Parathyroid adenoma (tissue), 2 donors: ENCODE measurements at regions not wholly inside any gene's neighbourhood (a gene's known extent, or its start where the extent isn't known, plus 50 kb on each side); places are given as distances from the start of the nearest gene placed in this dataset.
A peak's percentile ranks its signal among the peaks of the same experiment; 100 is the strongest.

Experiments used
- H2AFZ ChIP-seq: fragments of 300-600 bp; sonication (generic); one replicate; pipeline ENCODE4 v1.7.0; 2017; ENCODE audit warnings: antibody characterized with exemption, mild to moderate bottlenecking
- H3K27ac ChIP-seq: fragments of 300-600 bp; sonication (generic); one replicate; pipeline ENCODE4 v1.7.0; 2017
- H3K27me3 ChIP-seq: fragments of 300-600 bp; sonication (generic); one replicate; pipeline ENCODE4 v1.7.0; 2017; ENCODE audit warnings: low read length; ENCODE audit not compliant: control insufficient read depth, insufficient read depth
- H3K36me3 ChIP-seq: fragments of 300-600 bp; sonication (generic); one replicate; pipeline ENCODE4 v1.7.0; 2017; ENCODE audit warnings: low read length; ENCODE audit not compliant: control insufficient read depth, insufficient read depth
- H3K4me1 ChIP-seq: fragments of 300-600 bp; sonication (generic); one replicate; pipeline ENCODE4 v1.7.0; 2017; ENCODE audit warnings: control low read depth
- H3K4me2 ChIP-seq: fragments of 300-600 bp; sonication (generic); one replicate; pipeline ENCODE4 v1.7.0; 2017; ENCODE audit warnings: low read length
- H3K4me3 ChIP-seq: fragments of 300-600 bp; sonication (generic); one replicate; pipeline ENCODE4 v1.7.0; 2017; ENCODE audit warnings: low read depth, low read length
- H3K79me2 ChIP-seq: fragments of 300-600 bp; sonication (generic); one replicate; pipeline ENCODE4 v1.7.0; 2017; ENCODE audit warnings: control low read depth
- H3K9ac ChIP-seq: fragments of 300-600 bp; sonication (generic); one replicate; pipeline ENCODE4 v1.7.0; 2017; ENCODE audit warnings: mild to moderate bottlenecking
- H3K9me3 ChIP-seq: fragments of 300-600 bp; sonication (generic); one replicate; pipeline ENCODE4 v1.7.0; 2017; ENCODE audit warnings: low read length; ENCODE audit not compliant: control insufficient read depth
- TF ChIP-seq, protein P1 (sequence below): fragments of 300-600 bp; sonication (generic); IDR thresholded peaks from one replicate; pipeline ENCODE4 v1.7.0; 2017; ENCODE audit warnings: antibody characterized with exemption, mild to moderate bottlenecking
- donor health status: primary hyperparathyroidism.

- peaks cover 32% of the 10 kb centered on the region for H3K4me1 ChIP-seq
- H3K4me3 ChIP-seq: no peak overlapping the region
- H3K27ac ChIP-seq: peak overlapping the region; percentile 62
- peak overlapping the region; percentile 71 for H2AFZ ChIP-seq
- H3K27me3 ChIP-seq: no peaks in the 10 kb centered on the region
- H3K9me3 ChIP-seq: no peaks in the 10 kb centered on the region
- H3K36me3 ChIP-seq: no peaks in the 10 kb centered on the region
- no peaks in the 10 kb centered on the region for H3K79me2 ChIP-seq
- no peak overlapping the region for H3K4me2 ChIP-seq
- no peak overlapping the region for H3K9ac ChIP-seq
- TF ChIP-seq, protein P1, sequence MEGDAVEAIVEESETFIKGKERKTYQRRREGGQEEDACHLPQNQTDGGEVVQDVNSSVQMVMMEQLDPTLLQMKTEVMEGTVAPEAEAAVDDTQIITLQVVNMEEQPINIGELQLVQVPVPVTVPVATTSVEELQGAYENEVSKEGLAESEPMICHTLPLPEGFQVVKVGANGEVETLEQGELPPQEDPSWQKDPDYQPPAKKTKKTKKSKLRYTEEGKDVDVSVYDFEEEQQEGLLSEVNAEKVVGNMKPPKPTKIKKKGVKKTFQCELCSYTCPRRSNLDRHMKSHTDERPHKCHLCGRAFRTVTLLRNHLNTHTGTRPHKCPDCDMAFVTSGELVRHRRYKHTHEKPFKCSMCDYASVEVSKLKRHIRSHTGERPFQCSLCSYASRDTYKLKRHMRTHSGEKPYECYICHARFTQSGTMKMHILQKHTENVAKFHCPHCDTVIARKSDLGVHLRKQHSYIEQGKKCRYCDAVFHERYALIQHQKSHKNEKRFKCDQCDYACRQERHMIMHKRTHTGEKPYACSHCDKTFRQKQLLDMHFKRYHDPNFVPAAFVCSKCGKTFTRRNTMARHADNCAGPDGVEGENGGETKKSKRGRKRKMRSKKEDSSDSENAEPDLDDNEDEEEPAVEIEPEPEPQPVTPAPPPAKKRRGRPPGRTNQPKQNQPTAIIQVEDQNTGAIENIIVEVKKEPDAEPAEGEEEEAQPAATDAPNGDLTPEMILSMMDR: no peak
Measured at GRCh38 chr6:139888681-139889122, 514.3 kb upstream of the CITED2 start.

DNA sequence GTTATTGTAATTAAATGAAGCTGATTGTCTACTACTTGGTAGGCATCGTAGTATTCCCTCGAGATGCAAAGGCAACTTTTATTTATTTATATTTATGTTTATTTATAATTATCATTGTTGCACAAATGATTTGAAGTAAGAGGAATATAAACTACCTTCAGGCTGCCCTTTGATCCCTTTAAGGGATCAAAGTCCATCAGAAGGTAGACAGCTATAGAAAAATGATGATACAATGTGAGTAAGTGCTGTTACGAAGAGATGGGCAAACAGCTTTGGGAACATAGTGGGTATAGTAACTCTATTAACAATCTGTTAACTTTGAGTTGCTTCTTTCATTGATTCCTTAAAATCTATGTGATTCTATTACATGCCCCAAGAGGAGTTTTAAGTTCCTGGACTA lies 512.8 kb upstream of the CITED2 start:
- Histone ChIP-seq H3K4me1 (peaks cover 46% of the 10 kb centered on the region), H3K27ac (peak overlapping the region; percentile 62), H3K4me3 (no peak overlapping the region), H3K9ac (no peak overlapping the region), H3K27me3 (no peaks in the 10 kb centered on the region), H3K9me3 (no peaks in the 10 kb centered on the region), H3K79me2 (no peaks in the 10 kb centered on the region), H3K36me3 (no peaks in the 10 kb centered on the region), H3K4me2 (no peak overlapping the region), H2AFZ (peak overlapping the region; percentile 71)
- TF ChIP-seq, protein P1: no peak

DNA sequence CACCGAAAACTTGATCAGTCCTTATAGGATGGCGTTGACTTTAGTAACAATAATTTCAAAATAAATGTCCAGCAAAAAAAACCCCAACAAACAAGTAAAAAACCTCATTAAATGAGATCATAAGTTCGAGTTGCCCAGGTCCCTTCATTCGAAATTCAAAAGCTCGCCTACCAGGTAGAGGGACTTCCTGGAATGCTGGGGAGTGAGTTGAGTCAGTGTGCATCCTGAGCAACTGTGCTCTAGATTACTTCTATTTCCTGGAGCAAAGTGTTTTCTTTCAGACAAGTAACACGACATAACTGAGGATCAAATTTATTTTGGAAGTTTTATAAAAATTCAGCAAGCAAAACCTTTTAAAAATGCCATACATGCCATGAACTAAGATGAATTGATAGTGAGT lies 511.9 kb upstream of the CITED2 start:
- H3K4me2 ChIP-seq: no peak overlapping the region
- H3K4me3 ChIP-seq: no peak overlapping the region
- no peaks in the 10 kb centered on the region for H3K79me2 ChIP-seq
- no peak overlapping the region for H3K27ac ChIP-seq
- no peak overlapping the region for H2AFZ ChIP-seq
- H3K9ac ChIP-seq: no peak overlapping the region
- no peaks in the 10 kb centered on the region for H3K9me3 ChIP-seq
- TF ChIP-seq, protein P1: no peak
- H3K4me1 ChIP-seq: peaks cover 50% of the 10 kb centered on the region
- no peaks in the 10 kb centered on the region for H3K36me3 ChIP-seq
- H3K27me3 ChIP-seq: no peaks in the 10 kb centered on the region

- TF ChIP-seq, protein P1: no peak
- H3K27me3 ChIP-seq: no peaks in the 10 kb centered on the region
- H3K9ac ChIP-seq: no peak overlapping the region
- no peaks in the 10 kb centered on the region for H3K36me3 ChIP-seq
- peak overlapping the region; percentile 12 for H2AFZ ChIP-seq
- peaks cover 55% of the 10 kb centered on the region for H3K4me1 ChIP-seq
- H3K9me3 ChIP-seq: no peaks in the 10 kb centered on the region
- H3K4me3 ChIP-seq: no peak overlapping the region
- H3K79me2 ChIP-seq: no peaks in the 10 kb centered on the region
- H3K4me2 ChIP-seq: no peak overlapping the region
- no peak overlapping the region for H3K27ac ChIP-seq
Measured at GRCh38 chr6:139885909-139886308, 511.5 kb upstream of the CITED2 start.

DNA sequence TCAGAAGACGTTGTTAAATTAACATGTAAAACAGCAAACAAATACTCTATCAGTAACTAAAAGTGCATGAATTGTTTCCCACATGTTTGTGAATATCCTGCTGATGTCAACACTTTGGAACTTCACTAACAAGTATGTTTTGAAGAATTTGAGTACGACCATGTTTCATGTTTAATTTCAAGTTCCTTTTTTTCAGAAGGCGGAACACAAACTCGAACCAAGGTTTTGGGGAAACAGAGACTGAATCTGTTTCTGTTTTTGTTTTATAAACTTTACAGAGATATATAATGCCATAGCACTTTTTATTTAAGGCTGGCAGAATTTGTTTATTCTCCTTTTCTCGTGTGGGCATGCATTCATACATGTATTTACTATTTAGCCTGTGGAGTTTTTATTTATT lies 509.3 kb upstream of the CITED2 start:
- no peaks in the 10 kb centered on the region for H3K9me3 ChIP-seq
- peak overlapping the region; percentile 13 for H2AFZ ChIP-seq
- no peak overlapping the region for H3K4me3 ChIP-seq
- no peaks in the 10 kb centered on the region for H3K79me2 ChIP-seq
- H3K4me1 ChIP-seq: peaks cover 57% of the 10 kb centered on the region
- TF ChIP-seq, protein P1: no peak
- no peak overlapping the region for H3K9ac ChIP-seq
- H3K36me3 ChIP-seq: no peaks in the 10 kb centered on the region
- H3K4me2 ChIP-seq: no peak overlapping the region
- no peaks in the 10 kb centered on the region for H3K27me3 ChIP-seq
- H3K27ac ChIP-seq: peak overlapping the region; percentile 82
